SK-N-MC (cell line): ENCODE measurements at regions not wholly inside any gene's neighbourhood (a gene's known extent, or its start where the extent isn't known, plus 50 kb on each side); places are given as distances from the start of the nearest gene placed in this dataset.
"Not testable (repeated sequence)": the region's sequence is repeated elsewhere in the genome, so short reads cannot be mapped to it uniquely, and the experiment has no call there.

Experiments
- DNase-seq: peaks from one replicate; pipeline ENCODE4 v3.0.0-alpha.2; 2011; ENCODE audit warnings: low read depth, low spot score
- H3K27ac ChIP-seq: fragments of 200-600 bp; sonication (generic); 2 replicates; pipeline ENCODE4 v1.5.1; 2016; ENCODE audit warnings: mixed run types
- H3K36me3 ChIP-seq: fragments of 200-600 bp; sonication (generic); 2 replicates; pipeline ENCODE4 v1.6.1; 2017; ENCODE audit warnings: antibody characterized with exemption, low read length, mixed read lengths; ENCODE audit not compliant: insufficient read depth
- H3K4me3 ChIP-seq: fragments of 200-600 bp; sonication (generic); 2 replicates; pipeline ENCODE4 v1.5.1; 2016
- H3K9ac ChIP-seq: fragments of 200-600 bp; sonication (generic); 2 replicates; pipeline ENCODE4 v1.8.0; 2017; ENCODE audit warnings: mixed run types, mixed read lengths; ENCODE audit not compliant: insufficient read length
- H3K9me3 ChIP-seq: fragments of 200-600 bp; sonication (generic); 2 replicates; pipeline ENCODE4 v1.6.1; 2017; ENCODE audit warnings: low read depth, mild to moderate bottlenecking, antibody characterized with exemption, low read length, moderate library complexity, mixed read lengths
- EZH2 ChIP-seq: fragments of 200-600 bp; sonication (generic); IDR thresholded peaks from one replicate; pipeline ENCODE4 v1.6.1; 2017; ENCODE audit warnings: antibody characterized with exemption
- FOXP2 ChIP-seq: optimal IDR thresholded peaks from 2 replicates; pipeline ENCODE3; 2011; ENCODE audit warnings: mild to moderate bottlenecking, moderate library complexity; ENCODE audit not compliant: insufficient read depth; ENCODE audit errors: extremely low read length, control extremely low read depth
- POLR2AphosphoS5 ChIP-seq: IDR thresholded peaks from 2 replicates; pipeline ENCODE4 v1.6.1; 2012; ENCODE audit warnings: mild to moderate bottlenecking, low read depth, low read length, borderline replicate concordance

- Histone ChIP-seq H3K9me3 (no peaks in the 10 kb centered on the region), H3K36me3 (no peaks in the 10 kb centered on the region), H3K9ac (no peak overlapping the region), H3K27ac (no peak overlapping the region), H3K4me3 (no peak overlapping the region)
- no peak for DNase-seq
- no peak for TF ChIP-seq EZH2
- TF ChIP-seq POLR2AphosphoS5, result no peak
- no peak for TF ChIP-seq FOXP2
Observed at GRCh38 chr6:167475947-167476346, 151.1 kb downstream of the TTLL2 start.

- no peak for DNase-seq
- Histone ChIP-seq H3K9ac (no peak overlapping the region), H3K9me3 (no peaks in the 10 kb centered on the region), H3K4me3 (no peak overlapping the region), H3K36me3 (no peaks in the 10 kb centered on the region), H3K27ac (no peak overlapping the region)
- TF ChIP-seq POLR2AphosphoS5 (no peak), EZH2 (no peak), FOXP2 (no peak)
Observed at GRCh38 chr6:167476844-167477595, 152.1 kb downstream of the TTLL2 start.

- Histone ChIP-seq H3K27ac (no peak overlapping the region), H3K9me3 (no peaks in the 10 kb centered on the region), H3K9ac (no peak overlapping the region), H3K36me3 (no peaks in the 10 kb centered on the region), H3K4me3 (no peak overlapping the region)
- no peak for DNase-seq
- TF ChIP-seq FOXP2 (no peak), EZH2 (no peak), POLR2AphosphoS5 (no peak)
Observed at GRCh38 chr6:167477688-167478087, 152.8 kb downstream of the TTLL2 start.

GRCh38 chr6:167479301-167479700 is 154.4 kb downstream of the TTLL2 start:
- H3K9ac ChIP-seq, result no peak overlapping the region
- H3K9me3 ChIP-seq, result no peaks in the 10 kb centered on the region
- no peaks in the 10 kb centered on the region for H3K36me3 ChIP-seq
- TF ChIP-seq FOXP2 (no peak), POLR2AphosphoS5 (no peak), EZH2 (no peak)
- no peak overlapping the region for H3K4me3 ChIP-seq
- H3K27ac ChIP-seq, result no peak overlapping the region
- no peak for DNase-seq

- H3K9me3 ChIP-seq, result no peaks in the 10 kb centered on the region
- TF ChIP-seq EZH2 (no peak), FOXP2 (no peak), POLR2AphosphoS5 (no peak)
- H3K36me3 ChIP-seq, result no peaks in the 10 kb centered on the region
- no peak overlapping the region for H3K27ac ChIP-seq
- H3K9ac ChIP-seq, result no peak overlapping the region
- H3K4me3 ChIP-seq, result no peak overlapping the region
- DNase-seq, result no peak
Observed at GRCh38 chr6:167479901-167480648, 155.2 kb downstream of the TTLL2 start.

GRCh38 chr6:167481307-167481926 is 156.5 kb downstream of the TTLL2 start:
- Histone ChIP-seq H3K4me3 (no peak overlapping the region), H3K9me3 (no peaks in the 10 kb centered on the region), H3K27ac (no peak overlapping the region), H3K9ac (no peak overlapping the region), H3K36me3 (no peaks in the 10 kb centered on the region)
- no peak for DNase-seq
- TF ChIP-seq EZH2, result no peak
- TF ChIP-seq POLR2AphosphoS5, result no peak
- TF ChIP-seq FOXP2, result no peak

GRCh38 chr6:167482801-167483200 is 157.9 kb downstream of the TTLL2 start:
- H3K27ac ChIP-seq, DNase-seq, H3K36me3 ChIP-seq, H3K9me3 ChIP-seq, H3K4me3 ChIP-seq, H3K9ac ChIP-seq: not testable (repeated sequence)

GRCh38 chr6:167485186-167485978 is 160.5 kb downstream of the TTLL2 start:
- no peaks in the 10 kb centered on the region for H3K9me3 ChIP-seq
- DNase-seq, result peak; percentile 22

More at GRCh38 chr6:167485186-167485978, 160.5 kb downstream of the TTLL2 start:
- H3K27ac ChIP-seq, result no peak overlapping the region
- no peaks in the 10 kb centered on the region for H3K36me3 ChIP-seq
- H3K9ac ChIP-seq, result no peak overlapping the region
- TF ChIP-seq POLR2AphosphoS5, result no peak
- TF ChIP-seq FOXP2, result no peak
- TF ChIP-seq EZH2, result no peak
- H3K4me3 ChIP-seq, result no peak overlapping the region
